Esophagus mucosa (tissue), 1 donor: ENCODE measurements at regions not wholly inside any gene's neighbourhood (a gene's known extent, or its start where the extent isn't known, plus 50 kb on each side); places are given as distances from the start of the nearest gene placed in this dataset.
"Not testable (repeated sequence)": the region's sequence is repeated elsewhere in the genome, so short reads cannot be mapped to it uniquely, and the experiment has no call there.

Experiments
- ATAC-seq: fragments of 200-7000 bp; cut with Tn5 transposase; one replicate; pipeline ENCODE4 v1.9.1; 2020
- donor health status: DM: yes; HTN: yes; CAD: no.

DNA sequence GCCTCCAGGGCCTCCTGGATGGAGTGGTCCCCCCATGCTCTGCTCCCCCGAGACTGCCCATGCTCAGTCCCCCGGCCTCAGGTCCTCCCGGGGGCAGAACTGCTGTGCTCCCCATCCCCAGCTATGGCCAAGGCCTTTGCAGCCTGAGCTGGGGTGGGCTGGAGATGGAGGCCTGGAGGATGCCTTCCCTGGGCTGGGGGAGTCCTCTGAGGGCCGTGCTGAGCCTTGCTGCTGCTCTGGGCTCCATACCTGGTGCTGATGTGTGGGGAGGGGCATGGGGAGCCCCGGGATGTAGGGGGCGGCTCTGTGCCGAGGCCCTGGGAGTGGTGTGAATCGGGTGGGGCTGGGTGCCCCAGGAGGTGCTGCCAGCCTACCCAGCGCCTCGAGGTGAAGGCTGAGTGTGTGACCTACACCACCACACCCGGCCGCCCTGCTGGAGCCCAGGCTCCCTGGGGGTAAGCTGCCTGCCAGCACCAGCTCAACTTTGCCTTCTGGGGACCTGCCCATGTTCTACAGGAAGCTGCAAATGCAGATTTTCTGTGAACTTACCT lies 109.5 kb downstream of the UNCX start:
- ATAC-seq, result no peak

DNA sequence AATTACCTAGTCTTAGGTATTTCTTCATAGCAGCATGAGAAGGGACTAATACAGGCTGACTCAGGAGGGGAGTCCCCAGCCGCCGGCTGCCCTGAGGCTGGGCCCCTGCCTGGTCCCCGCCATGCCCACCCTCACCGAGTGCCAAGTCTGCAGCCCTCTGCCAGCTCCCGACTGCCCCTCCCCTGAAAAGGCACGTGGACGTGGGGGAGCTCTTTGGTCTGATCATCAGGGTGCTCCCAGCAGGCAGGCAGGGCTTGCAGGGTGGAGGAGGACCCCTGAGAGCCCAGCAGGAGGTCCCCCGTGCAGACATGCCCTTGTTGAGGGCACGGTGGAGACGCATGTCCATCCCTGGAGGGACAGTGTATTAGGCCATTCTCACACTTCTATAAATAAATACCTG lies 110.9 kb downstream of the UNCX start:
- ATAC-seq, result no peak

DNA sequence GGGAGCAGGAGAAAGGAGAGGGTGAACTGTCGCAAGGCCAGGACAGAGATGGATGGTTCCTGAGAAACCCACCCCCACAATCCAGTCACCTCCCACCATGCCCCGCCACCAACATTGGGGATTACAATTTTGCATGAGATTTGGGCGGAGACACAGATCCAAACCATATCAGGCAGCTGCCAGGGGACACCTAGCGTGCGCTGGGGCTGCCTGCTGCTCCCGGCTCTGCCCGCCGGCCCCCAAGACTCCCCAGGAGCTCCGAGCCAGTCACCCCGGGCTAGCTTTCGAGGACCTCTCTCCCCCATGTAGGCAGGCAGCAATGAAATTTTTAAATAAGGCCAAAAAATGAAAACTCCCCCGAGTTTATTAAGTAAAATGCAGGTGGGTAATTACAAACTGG lies 111.7 kb downstream of the UNCX start:
- ATAC-seq, result no peak

DNA sequence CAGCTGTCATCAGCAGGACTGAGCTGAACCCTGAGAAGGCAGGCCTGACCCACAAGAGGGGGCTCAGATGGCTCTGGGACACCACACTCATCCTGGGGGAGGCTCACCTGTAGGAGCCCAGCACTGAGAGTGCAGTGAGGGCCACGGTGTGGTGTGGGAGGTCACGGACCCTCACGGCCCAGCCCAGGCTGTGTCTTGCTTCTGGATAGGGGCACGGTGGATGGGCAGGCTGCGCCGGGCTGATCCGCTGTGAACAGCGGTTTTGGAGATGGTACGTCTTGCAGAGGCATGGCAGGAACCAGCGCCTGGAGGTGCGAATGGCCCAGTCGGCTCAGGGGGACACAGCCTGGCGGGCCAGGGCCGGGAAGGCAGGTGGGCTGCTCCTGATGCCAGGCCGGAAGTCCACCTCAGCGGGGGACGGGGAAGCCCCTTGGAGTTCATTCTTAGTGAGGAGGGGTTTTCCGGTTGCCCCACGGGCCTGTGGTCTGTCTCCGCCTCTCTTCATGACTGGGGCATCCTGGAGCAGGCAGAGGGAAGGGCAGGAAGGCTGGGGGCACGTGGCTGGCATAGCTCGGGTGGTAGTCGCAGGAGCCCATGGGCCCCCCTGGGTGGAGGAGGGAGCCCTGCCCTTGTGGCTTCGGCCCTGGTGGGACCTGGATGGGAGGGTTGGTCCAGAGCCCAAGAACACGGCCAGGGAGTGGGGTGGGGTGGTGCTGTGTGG lies 112.5 kb downstream of the UNCX start:
- no peak for ATAC-seq

DNA sequence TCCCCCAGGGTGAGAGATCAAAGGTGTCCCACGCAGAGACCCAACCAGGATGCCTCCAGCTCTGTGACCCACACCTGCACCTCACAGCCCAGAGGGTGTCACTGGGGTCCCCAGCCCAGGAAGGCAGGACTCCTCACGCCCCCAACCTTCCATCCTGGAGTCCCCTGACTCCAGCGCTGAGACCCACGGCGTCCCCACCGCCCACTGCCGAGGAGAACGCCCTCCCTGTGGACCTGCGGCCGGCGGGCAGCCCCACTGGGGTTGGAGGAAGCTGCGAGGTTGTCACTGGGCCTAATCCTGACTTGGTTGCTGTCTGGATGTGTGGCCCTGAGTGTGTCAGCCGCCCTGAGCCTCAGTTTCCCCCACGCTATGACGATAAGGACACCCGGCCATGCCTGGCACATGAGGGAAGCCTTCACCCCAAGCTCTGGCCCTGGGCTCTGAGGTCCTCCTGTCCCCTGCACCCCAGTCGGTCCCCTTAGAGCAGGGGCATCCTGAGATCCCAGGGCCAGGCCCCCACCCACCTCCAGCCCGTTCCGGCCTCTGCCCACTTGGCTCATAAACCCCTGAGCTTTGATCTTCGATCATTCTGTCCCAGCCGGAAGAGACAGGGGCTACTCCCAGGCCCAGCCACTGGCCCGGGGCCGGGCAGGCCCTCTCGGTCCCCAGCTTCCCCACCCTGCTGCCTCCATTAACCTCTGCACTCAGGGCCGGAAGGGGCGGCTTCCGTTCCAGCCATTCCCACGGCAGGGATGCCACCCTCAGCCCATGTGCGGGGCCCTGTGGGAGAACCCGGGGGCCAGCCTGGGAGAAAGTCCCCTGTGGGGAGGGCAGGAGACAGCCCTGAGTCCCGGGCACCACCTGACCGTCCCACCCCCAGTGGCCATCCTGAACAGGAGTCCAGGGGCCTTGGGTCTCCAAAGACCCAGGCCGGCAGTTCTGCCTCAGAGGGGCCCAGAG lies 113.2 kb downstream of the MICALL2 start:
- no peak for ATAC-seq

- no peak for ATAC-seq
Measured at GRCh38 chr7:1346851-1347250, 112.4 kb downstream of the MICALL2 start.

DNA sequence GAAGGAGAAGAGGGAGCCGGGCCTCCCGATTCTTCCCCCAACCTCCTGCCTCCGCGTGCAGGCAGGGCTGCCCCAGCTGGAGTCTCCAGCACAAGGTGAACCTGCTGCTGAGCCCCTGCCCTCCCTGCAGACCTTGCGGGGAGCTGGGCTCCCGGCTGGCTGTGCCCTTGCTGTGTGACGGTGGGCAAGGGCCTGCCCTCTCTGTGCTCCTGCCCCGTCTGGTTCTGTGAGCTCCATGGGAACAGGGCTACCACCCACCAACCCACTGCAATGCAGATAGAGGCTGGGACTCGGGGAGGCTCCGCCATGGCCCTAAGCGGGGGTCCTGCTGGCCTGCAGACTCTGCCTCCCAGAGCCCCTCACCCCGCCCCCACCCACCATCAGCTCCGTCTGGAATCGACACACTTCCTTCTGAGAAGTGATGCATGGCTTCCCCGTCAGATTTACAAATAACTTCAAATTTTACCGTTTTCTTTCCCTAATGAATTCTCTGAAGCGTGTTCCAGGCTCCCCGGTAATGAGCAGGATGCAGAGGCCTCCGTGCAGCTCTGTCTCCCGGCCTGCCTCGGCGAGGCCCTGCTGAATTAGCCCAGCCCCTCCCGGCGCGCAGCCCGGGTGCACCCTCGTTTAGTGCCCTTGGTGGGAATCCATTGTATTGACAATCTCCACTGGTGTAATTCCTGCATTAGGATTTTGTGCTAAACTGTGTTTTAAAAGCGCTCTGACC lies 111.0 kb downstream of the MICALL2 start:
- ATAC-seq, result no peak

- no peak for ATAC-seq
Measured at GRCh38 chr7:1348823-1349335, 110.4 kb downstream of the MICALL2 start.

DNA sequence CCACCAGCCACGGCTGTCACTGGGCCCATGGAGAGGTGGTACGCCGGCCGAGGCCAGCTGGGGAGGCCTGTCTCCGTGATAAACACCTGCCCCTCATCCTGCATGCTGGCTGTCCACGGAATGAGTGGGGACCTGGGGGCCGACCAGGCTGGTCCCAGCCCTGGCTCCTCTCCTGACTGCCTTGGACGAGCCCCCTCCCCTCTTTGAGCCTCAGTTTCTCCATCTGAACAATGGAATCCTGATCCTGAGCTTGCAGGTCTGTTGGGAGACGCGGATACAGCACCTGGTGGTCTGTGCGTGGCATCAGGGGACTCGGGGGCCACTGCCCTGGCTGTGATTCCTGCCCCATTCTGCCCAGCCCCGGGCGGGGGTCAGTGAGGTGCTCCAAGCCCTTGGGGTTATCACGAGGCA lies 109.9 kb downstream of the MICALL2 start:
- no peak for ATAC-seq

- ATAC-seq, result no peak
Measured at GRCh38 chr7:1351881-1352625, 107.2 kb downstream of the MICALL2 start.

- no peak for ATAC-seq
Measured at GRCh38 chr7:1352656-1353271, 106.5 kb downstream of the MICALL2 start.

GRCh38 chr7:1354661-1355567 lies 104.4 kb downstream of the MICALL2 start:
- ATAC-seq, result no peak

GRCh38 chr7:1355568-1356340 lies 103.5 kb downstream of the MICALL2 start:
- ATAC-seq, result no peak

- ATAC-seq, result not testable (repeated sequence)
Measured at GRCh38 chr7:1356853-1357252, 102.4 kb downstream of the MICALL2 start.

DNA sequence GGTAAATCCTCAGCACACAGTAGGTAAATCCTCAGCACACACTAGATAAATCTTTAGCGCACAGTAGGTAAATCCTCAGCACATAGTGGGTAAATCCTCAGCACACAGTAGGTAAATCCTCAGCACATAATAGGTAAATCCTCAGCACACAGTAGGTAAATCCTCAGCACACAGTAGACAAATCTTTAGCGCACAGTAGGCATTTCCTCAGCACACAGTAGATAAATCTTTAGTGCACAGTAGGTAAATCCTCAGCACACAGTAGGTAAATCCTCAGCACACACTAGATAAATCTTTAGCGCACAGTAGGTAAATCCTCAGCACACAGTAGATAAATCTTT lies 102.0 kb downstream of the MICALL2 start:
- not testable (repeated sequence) for ATAC-seq

GRCh38 chr7:1357601-1358271 lies 101.5 kb downstream of the MICALL2 start:
- no peak for ATAC-seq

DNA sequence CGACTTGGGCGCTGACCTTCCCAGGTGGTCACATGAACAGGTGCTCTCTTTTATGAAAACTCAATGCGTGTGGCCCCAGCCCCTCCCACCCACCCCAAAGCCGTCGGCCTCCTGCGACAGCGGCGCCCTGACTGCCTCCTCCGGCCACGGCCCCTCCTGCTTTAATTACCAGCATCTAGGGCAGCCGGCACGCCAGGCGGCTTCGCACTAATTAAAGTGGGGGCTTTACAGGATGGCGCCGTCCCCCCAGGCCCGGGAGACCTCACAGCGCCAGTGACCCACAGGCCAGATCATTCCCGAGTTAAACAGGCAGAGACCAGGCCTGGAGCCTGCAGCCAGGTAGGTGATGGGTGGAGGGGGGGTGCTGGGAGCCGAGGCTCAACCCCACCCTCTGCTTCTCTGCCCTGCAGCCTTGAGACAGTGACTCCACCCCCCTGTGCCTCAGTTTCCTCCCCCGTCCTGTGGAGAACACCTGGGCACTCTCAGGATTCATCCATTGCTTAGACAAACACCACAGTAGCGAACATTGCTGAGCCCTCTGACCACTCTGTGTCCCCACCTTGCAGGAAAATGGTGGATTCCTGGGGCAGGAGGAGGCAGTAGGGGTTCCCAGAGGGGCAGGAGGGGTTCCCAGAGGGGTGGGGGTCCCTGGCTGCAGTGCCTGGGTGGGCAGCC lies 100.8 kb downstream of the MICALL2 start:
- ATAC-seq, result no peak

DNA sequence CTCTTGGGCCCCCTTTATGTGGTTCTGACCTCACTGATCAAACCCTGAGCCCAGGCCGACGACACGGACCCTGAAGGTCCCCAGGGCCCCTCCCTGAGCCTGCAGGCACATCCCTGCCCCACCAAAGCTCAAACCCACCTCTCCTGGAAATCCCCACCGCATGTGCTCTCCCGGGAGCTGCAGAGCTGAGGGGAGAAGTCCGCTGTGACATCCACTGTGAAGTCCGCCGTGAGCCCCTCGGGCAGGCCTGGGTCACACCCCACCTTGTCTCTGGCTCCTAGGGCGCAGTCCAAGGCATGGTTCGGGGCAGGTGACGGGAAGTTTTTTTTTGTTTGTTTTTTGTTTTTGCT lies 100.2 kb downstream of the MICALL2 start:
- no peak for ATAC-seq
